ENCODE measurements at regions not wholly inside any gene's neighbourhood (a gene's known extent, or its start where the extent isn't known, plus 50 kb on each side); places are given as distances from the start of the nearest gene placed in this dataset.

DNA sequence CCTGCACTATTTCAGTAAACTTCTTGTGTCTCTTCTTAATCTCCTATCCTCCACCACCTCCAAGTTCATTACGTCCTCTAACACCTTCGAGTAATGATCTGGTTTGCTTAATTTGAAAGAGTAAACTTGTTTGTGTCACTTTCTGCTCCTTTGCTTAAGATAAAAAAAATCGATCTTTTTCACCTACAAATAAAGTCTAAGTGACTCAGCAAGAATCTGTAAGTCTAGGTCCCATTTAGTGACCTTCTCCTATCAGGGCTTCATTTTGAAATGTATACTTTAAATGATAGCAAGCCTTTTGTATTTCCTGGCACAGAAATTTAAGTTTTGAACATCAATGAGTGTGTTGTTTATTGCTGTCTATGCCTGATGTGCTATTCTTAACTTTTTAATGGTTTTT lies 260.9 kb upstream of the TFPI start:
- ATAC-seq: no peak
- TF ChIP-seq CTCF (IDR thresholded peaks at IDR 0.05): no peak
- no peak for DNase-seq
- H3K4me3 ChIP-seq: no peak overlapping the region
- 76 to 80% methylated on average over 3 of the region's 3 CpGs for WGBS, 2 donors
- intact Hi-C loops (cut with DNase I): no loop called here
- no peaks in the 10 kb centered on the region for H3K36me3 ChIP-seq
- peaks cover 0 to 17% (median 0%) of the 10 kb centered on the region in 11 donors for H3K9me3 ChIP-seq
- no peaks in the 10 kb centered on the region for H3K27me3 ChIP-seq
- no peak overlapping the region for H3K27ac ChIP-seq
- no peaks in the 10 kb centered on the region for H3K4me1 ChIP-seq

GRCh38 chr2:187819624-187820023 lies 265.4 kb upstream of the TFPI start:
- 84 to 91% methylated on average over 1 of the region's 1 CpG for WGBS, 2 donors
- DNase-seq (no peak), ATAC-seq (no peak)
- TF ChIP-seq CTCF (IDR thresholded peaks at IDR 0.05): no peak
- Histone ChIP-seq H3K36me3 (no peaks in the 10 kb centered on the region), H3K9me3 (peaks cover 0 to 14% (median 0%) of the 10 kb centered on the region in 11 donors), H3K4me3 (no peak overlapping the region), H3K4me1 (no peaks in the 10 kb centered on the region), H3K27ac (no peak overlapping the region), H3K27me3 (no peaks in the 10 kb centered on the region)
- intact Hi-C loops (cut with DNase I): no loop called here

GRCh38 chr2:187825108-187825507 lies 270.9 kb upstream of the TFPI start:
- no peak for TF ChIP-seq CTCF (IDR thresholded peaks at IDR 0.05)
- no peaks in the 10 kb centered on the region for H3K4me1 ChIP-seq
- 91% methylated on average over 12 of the region's 12 CpGs for WGBS, 2 donors

GRCh38 chr2:187826023-187826422 lies 271.8 kb upstream of the TFPI start:
- Histone ChIP-seq H3K4me3 (no peak overlapping the region), H3K27me3 (no peaks in the 10 kb centered on the region), H3K27ac (no peak overlapping the region), H3K36me3 (no peaks in the 10 kb centered on the region), H3K4me1 (no peaks in the 10 kb centered on the region), H3K9me3 (peaks cover 0 to 20% (median 10%) of the 10 kb centered on the region in 11 donors)
- WGBS, 2 donors: 46 to 50% methylated on average over 2 of the region's 2 CpGs
- no peak for ATAC-seq
- intact Hi-C loops (cut with DNase I): no loop called here
- no peak for TF ChIP-seq CTCF (IDR thresholded peaks at IDR 0.05)
- DNase-seq: no peak

More at GRCh38 chr2:187825108-187825507, 270.9 kb upstream of the TFPI start:
- no peak for ATAC-seq
- no peak for DNase-seq
- H3K4me3 ChIP-seq: no peak overlapping the region
- H3K27me3 ChIP-seq: no peaks in the 10 kb centered on the region
- intact Hi-C loops (cut with DNase I): no loop called here
- no peaks in the 10 kb centered on the region for H3K36me3 ChIP-seq
- no peak overlapping the region for H3K27ac ChIP-seq
- H3K9me3 ChIP-seq: peaks cover 0 to 20% (median 10%) of the 10 kb centered on the region in 11 donors

Data from heart right ventricle (tissue), 16 donors.